ENCODE measurements at regions not wholly inside any gene's neighbourhood (a gene's known extent, or its start where the extent isn't known, plus 50 kb on each side); places are given as distances from the start of the nearest gene placed in this dataset.

- Histone ChIP-seq H3K27me3 (no peaks in the 10 kb centered on the region), H3K4me1 (no peaks in the 10 kb centered on the region), H3K4me3 (no peak overlapping the region), H3K36me3 (no peaks in the 10 kb centered on the region), H3K9me3 (no peaks in the 10 kb centered on the region), H3K27ac (no peak overlapping the region)
- FAIRE-seq (no peak), DNase-seq (no peak), ATAC-seq (no peak)
- WGBS, 2 donors = 88 to 91% methylated on average over 10 of the region's 10 CpGs
- intact Hi-C loops (cut with DNase I) = no loop called here
- TF ChIP-seq CTCF (IDR thresholded peaks at IDR 0.05) = no peak
These were observed 819.4 kb downstream of the DIPK2A start for GRCh38 chr3:144791034-144791433.

GRCh38 chr3:144801890-144802289 lies 830.3 kb downstream of the DIPK2A start:
- Histone ChIP-seq H3K9me3 (no peaks in the 10 kb centered on the region), H3K4me1 (no peaks in the 10 kb centered on the region), H3K4me3 (no peak overlapping the region), H3K36me3 (no peaks in the 10 kb centered on the region), H3K27me3 (no peaks in the 10 kb centered on the region), H3K27ac (no peak overlapping the region)
- 90 to 100% methylated on average over 1 of the region's 1 CpG for WGBS, 2 donors
- no peak for ATAC-seq
- intact Hi-C loops (cut with DNase I) = no loop called here
- no peak for TF ChIP-seq CTCF (IDR thresholded peaks at IDR 0.05)
- FAIRE-seq = no peak
- DNase-seq = no peak

- Histone ChIP-seq H3K4me1 (no peaks in the 10 kb centered on the region), H3K36me3 (no peaks in the 10 kb centered on the region), H3K27ac (no peak overlapping the region), H3K4me3 (no peak overlapping the region), H3K9me3 (no peaks in the 10 kb centered on the region), H3K27me3 (no peaks in the 10 kb centered on the region)
- intact Hi-C loops (cut with DNase I) = no loop called here
- DNase-seq = no peak
- 87 to 91% methylated on average over 1 of the region's 1 CpG for WGBS, 2 donors
- TF ChIP-seq CTCF (IDR thresholded peaks at IDR 0.05) = no peak
- FAIRE-seq = no peak
- ATAC-seq = no peak
These were observed 837.8 kb downstream of the DIPK2A start for GRCh38 chr3:144809380-144809779.

GRCh38 chr3:144810160-144810559 lies 838.5 kb downstream of the DIPK2A start:
- no peak for DNase-seq
- Histone ChIP-seq H3K9me3 (no peaks in the 10 kb centered on the region), H3K4me1 (no peaks in the 10 kb centered on the region), H3K27ac (no peak overlapping the region), H3K4me3 (no peak overlapping the region), H3K36me3 (no peaks in the 10 kb centered on the region), H3K27me3 (no peaks in the 10 kb centered on the region)
- intact Hi-C loops (cut with DNase I) = no loop called here
- 58 to 74% methylated on average over 1 of the region's 1 CpG for WGBS, 2 donors
- ATAC-seq = no peak
- FAIRE-seq = no peak
- no peak for TF ChIP-seq CTCF (IDR thresholded peaks at IDR 0.05)

GRCh38 chr3:144815655-144816054 lies 844.0 kb downstream of the DIPK2A start:
- no peak for DNase-seq
- no peaks in the 10 kb centered on the region for H3K36me3 ChIP-seq
- no peak for ATAC-seq
- intact Hi-C loops (cut with DNase I) = no loop called here
- H3K27me3 ChIP-seq = no peaks in the 10 kb centered on the region
- no peak for TF ChIP-seq CTCF (IDR thresholded peaks at IDR 0.05)
- H3K4me1 ChIP-seq = no peaks in the 10 kb centered on the region
- no peak overlapping the region for H3K27ac ChIP-seq
- H3K9me3 ChIP-seq = no peaks in the 10 kb centered on the region
- WGBS, 2 donors = 65 to 70% methylated on average over 3 of the region's 3 CpGs
- no peak overlapping the region for H3K4me3 ChIP-seq
- no peak for FAIRE-seq
